ENCODE measurements at regions not wholly inside any gene's neighbourhood (a gene's known extent, or its start where the extent isn't known, plus 50 kb on each side); places are given as distances from the start of the nearest gene placed in this dataset.

GRCh38 chr1:193706766-193707165, 520.4 kb upstream of the B3GALT2 start:
- Mint-ChIP-seq H3K4me3 (no peak overlapping the region), H3K27ac (no peak overlapping the region), H3K4me1 (peaks cover 4% of the 10 kb centered on the region), H3K27me3 (ENCODE audit: insufficient read depth) (no peaks in the 10 kb centered on the region), H3K36me3 (ENCODE audit: low read depth) (no peaks in the 10 kb centered on the region), H3K9me3 (no peaks in the 10 kb centered on the region)
- Histone ChIP-seq H3K4me1 (ENCODE audit: control insufficient read depth, insufficient read depth, low read length) (no peaks in the 10 kb centered on the region), H3K4me3 (ENCODE audit: low read length) (no peak overlapping the region), H3K27me3 (ENCODE audit: control insufficient read depth, insufficient read depth, low read length, poor library complexity, severe bottlenecking) (no peaks in the 10 kb centered on the region), H3K9ac (ENCODE audit: extremely low read depth, low read length, poor library complexity, severe bottlenecking) (no peak overlapping the region), H3K36me3 (ENCODE audit: control insufficient read depth, insufficient read depth, low read length) (no peaks in the 10 kb centered on the region), H3K27ac (ENCODE audit: low read depth, low read length) (no peak overlapping the region), H3K9me3 (ENCODE audit: control insufficient read depth, low read length) (no peaks in the 10 kb centered on the region)
- TF ChIP-seq CTCF (conservative IDR thresholded peaks at IDR 0.05), result no peak
- DNase-seq, result no peak

GRCh38 chr1:193705554-193705981, 519.2 kb upstream of the B3GALT2 start:
- no peaks in the 10 kb centered on the region for H3K27me3 Mint-ChIP-seq (ENCODE audit: insufficient read depth)
- Histone ChIP-seq H3K9me3 (ENCODE audit: control insufficient read depth, low read length) (no peaks in the 10 kb centered on the region), H3K27ac (ENCODE audit: low read depth, low read length) (no peak overlapping the region), H3K36me3 (ENCODE audit: control insufficient read depth, insufficient read depth, low read length) (no peaks in the 10 kb centered on the region), H3K4me1 (ENCODE audit: control insufficient read depth, insufficient read depth, low read length) (no peaks in the 10 kb centered on the region), H3K9ac (ENCODE audit: extremely low read depth, low read length, poor library complexity, severe bottlenecking) (no peak overlapping the region), H3K27me3 (ENCODE audit: control insufficient read depth, insufficient read depth, low read length, poor library complexity, severe bottlenecking) (no peaks in the 10 kb centered on the region), H3K4me3 (ENCODE audit: low read length) (no peak overlapping the region)
- no peak for TF ChIP-seq CTCF (conservative IDR thresholded peaks at IDR 0.05)
- no peaks in the 10 kb centered on the region for H3K9me3 Mint-ChIP-seq
- H3K4me1 Mint-ChIP-seq, result peaks cover 14% of the 10 kb centered on the region
- H3K4me3 Mint-ChIP-seq, result no peak overlapping the region
- 95 to 97% methylated on average over 4 to 5 of the region's 5 CpGs for WGBS, 2 experiments (ENCODE audit: insufficient coverage in 1 of 2, insufficient read length in 1 of 2)
- no peak overlapping the region for H3K27ac Mint-ChIP-seq
- no peaks in the 10 kb centered on the region for H3K36me3 Mint-ChIP-seq (ENCODE audit: low read depth)
- no peak for DNase-seq

GRCh38 chr1:193703655-193704054, 517.2 kb upstream of the B3GALT2 start:
- H3K9ac ChIP-seq (ENCODE audit: extremely low read depth, low read length, poor library complexity, severe bottlenecking), result no peak overlapping the region
- no peak overlapping the region for H3K27ac ChIP-seq (ENCODE audit: low read depth, low read length)
- no peak overlapping the region for H3K4me3 ChIP-seq (ENCODE audit: low read length)
- WGBS, 2 experiments (ENCODE audit: insufficient coverage in 1 of 2, insufficient read length in 1 of 2), result 83 to 97% methylated on average over 1 of the region's 1 CpG
- Mint-ChIP-seq H3K36me3 (ENCODE audit: low read depth) (no peaks in the 10 kb centered on the region), H3K9me3 (no peaks in the 10 kb centered on the region), H3K4me3 (no peak overlapping the region), H3K27ac (no peak overlapping the region), H3K27me3 (ENCODE audit: insufficient read depth) (no peaks in the 10 kb centered on the region), H3K4me1 (peaks cover 14% of the 10 kb centered on the region)
- DNase-seq, result no peak
- H3K4me1 ChIP-seq (ENCODE audit: control insufficient read depth, insufficient read depth, low read length), result no peaks in the 10 kb centered on the region
- no peaks in the 10 kb centered on the region for H3K9me3 ChIP-seq (ENCODE audit: control insufficient read depth, low read length)
- TF ChIP-seq CTCF (conservative IDR thresholded peaks at IDR 0.05), result no peak
- H3K36me3 ChIP-seq (ENCODE audit: control insufficient read depth, insufficient read depth, low read length), result no peaks in the 10 kb centered on the region
- no peaks in the 10 kb centered on the region for H3K27me3 ChIP-seq (ENCODE audit: control insufficient read depth, insufficient read depth, low read length, poor library complexity, severe bottlenecking)
